MV-4-11 (cell line): ENCODE measurements at regions not wholly inside any gene's neighbourhood (a gene's known extent, or its start where the extent isn't known, plus 50 kb on each side); places are given as distances from the start of the nearest gene placed in this dataset.

Experiments used
- DNase-seq: peaks from one replicate; lab custom pipeline; 2025; lab: John Stamatoyannopoulos, UW

DNA sequence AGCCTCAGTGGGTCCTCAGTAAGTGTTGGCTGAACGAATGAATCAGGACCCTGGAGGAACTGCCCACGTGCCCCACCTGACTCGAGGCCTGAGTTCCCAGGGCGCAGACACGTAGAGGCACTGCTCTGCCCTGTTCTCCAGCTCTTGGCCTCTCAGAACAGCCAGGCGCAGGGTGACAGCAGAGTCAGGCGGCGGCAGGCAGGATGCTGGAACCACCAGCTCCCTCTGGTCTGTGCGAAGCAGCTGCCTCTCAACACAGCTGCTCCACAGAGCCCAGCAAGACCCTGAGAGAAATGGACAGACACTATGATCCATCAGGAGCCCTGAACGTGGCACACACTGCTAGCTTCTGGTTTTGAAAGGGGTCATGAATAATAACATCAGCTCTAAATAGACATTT lies 53.1 kb upstream of the BCO1 start:
- DNase-seq = no peak

- peak; percentile 84 for DNase-seq
These were observed 57.3 kb upstream of the BCO1 start for GRCh38 chr16:81181013-81181720.

DNA sequence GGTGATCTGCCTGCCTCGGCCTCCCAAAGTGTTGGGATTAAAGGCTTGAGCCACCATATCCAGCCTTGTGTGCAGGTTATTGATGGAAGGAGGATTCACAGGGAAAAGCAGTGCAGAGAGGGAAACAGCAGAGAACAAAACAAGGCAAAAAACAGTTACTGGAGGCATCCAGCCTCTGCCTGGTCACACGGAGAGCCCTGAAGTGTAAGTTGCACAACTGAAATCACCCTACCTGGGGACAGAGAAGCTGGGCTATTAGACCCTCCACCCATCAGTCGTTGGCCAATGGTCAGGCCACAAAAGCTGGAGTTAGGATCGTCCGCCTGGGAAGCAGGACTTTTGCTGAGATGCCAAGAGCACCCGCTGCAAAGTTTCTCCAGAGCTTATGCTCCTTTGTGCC lies 57.9 kb upstream of the BCO1 start:
- DNase-seq = no peak

DNA sequence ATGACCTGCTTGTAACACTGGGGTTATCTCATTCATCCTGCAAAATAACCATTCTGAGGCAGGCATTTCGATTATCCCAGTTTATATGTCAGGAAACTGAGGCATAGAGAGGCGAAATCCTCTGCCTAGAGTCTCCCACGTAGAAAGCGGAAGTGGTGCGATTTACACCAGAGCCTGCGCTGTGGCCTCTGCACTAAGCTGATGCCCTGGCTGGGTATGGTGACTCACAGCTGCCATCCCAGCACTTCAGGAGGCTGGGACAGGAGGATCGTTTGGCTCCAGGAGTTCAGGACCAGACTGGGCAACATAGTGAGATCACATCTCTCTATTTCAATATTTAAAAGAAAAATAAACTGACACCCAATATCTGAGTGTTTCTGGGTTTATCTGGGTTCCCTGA lies 59.3 kb upstream of the BCO1 start:
- DNase-seq = peak; percentile 66

GRCh38 chr16:81175325-81175891 lies 63.1 kb upstream of the BCO1 start:
- DNase-seq = no peak

DNA sequence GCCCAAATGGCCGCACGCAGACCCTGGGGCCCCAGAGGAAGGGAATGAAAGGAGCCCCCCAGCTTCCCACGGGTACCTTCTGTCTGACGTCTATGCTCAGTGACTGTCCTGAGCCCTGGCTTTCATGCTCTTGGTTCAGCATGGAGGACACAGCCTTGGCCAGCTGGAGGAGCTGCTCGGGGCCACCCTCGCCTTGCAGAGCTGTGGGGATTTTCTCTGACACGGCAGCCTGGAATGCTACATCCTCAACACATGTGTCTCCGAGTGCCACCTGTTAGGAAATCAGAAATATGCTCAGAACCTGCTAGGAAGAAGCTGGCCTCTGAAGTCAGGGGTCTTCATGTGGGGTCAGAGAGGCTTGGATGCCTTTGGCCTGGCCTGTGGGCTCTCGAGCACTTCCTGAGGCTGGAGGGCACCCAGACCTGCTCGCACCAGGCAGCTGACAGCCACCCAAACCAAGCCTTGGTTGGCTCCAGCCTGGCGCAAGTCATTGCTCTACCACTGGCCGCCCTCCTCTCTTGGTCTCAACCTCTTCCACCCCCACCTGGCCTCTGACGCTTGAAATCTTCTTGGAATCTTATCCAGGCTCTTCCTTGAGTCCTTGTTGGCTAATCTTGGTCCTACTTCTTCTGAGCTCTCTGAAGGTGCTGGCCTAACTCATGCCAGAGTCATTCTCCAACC lies 63.7 kb upstream of the BCO1 start:
- no peak for DNase-seq

DNA sequence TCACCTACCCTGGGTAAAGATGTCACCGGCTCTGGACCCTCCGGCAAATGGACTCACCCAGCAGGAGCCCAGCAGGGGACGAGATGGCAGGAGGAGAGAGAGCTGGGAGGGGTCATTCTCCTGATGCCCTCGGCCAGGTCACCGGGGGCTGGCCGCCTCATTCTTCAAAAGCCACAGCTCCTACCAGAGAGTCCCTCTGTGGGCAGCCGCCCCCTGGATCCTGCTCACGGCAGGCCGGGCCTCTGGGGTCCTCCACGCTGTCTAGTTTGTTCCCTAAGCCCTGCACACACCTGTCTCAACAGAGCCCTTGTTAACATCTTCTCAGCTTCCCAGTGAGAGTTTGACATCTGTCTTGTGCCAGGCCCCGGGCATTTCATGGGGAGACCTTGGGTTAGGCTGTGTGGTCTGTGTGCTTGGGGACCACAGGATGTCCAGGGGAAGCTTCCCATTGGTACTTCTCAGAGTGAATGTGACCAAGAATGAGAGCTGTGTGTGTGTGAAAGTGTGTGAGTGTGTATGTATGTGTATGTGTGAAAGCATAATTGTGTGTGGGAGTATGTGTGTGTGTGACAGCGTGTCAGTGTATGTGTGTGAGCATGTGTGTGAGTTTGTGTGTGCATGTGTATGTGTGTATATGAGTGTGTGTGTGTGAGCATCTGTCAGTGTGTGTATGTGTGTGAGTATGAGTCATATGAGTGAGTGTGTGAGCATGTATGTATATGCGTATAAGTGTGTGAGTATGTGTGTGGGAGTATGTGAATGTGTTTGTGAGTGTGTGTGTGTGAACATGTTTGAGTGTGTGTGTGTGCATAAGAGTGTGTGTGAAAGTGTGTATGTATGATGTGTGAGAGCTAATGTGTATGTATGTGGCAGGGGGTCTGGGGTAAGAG lies 65.5 kb upstream of the BCO1 start:
- no peak for DNase-seq

DNA sequence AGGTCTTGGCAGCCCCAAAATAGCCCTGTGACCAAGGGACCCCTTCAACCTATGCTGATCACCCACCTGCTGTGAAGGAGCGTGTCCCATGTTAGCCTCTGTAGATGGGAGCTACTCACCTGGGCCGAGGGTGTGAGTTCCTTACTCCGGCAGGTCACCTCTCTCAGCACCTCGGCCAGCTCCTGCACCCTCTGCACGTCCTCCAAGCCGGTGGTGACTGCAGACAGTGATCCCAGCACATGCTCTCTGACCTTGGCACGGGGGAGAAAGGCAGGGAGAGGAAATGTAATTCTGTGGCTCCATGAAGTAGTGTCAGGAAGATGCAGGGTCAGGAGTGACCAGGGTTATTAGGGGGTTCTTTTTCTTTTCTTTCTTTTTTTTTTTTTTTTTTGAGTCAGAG lies 67.7 kb upstream of the BCO1 start:
- DNase-seq = no peak

- DNase-seq = no peak
These were observed 70.1 kb upstream of the BCO1 start for GRCh38 chr16:81168406-81168805.

DNA sequence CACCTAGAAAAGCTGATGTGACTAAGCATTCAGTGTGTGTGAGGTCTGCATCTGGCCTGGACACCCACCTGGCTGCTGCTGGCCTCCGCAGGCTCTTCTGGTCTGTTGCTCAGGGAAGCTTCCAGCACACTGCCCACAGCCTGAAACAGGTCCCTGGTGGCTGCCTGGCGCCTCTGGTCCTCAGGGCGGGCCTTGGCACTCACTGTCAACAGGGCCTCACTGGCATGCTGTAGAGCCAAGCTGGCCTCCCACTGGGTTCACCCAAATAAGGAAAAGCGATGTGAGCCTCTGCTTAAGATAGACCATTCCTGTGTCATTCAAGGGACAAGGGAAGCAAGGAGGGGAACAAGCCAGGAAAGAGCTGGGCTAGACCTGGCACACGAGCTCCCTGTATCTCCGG lies 70.6 kb upstream of the BCO1 start:
- DNase-seq = no peak

DNA sequence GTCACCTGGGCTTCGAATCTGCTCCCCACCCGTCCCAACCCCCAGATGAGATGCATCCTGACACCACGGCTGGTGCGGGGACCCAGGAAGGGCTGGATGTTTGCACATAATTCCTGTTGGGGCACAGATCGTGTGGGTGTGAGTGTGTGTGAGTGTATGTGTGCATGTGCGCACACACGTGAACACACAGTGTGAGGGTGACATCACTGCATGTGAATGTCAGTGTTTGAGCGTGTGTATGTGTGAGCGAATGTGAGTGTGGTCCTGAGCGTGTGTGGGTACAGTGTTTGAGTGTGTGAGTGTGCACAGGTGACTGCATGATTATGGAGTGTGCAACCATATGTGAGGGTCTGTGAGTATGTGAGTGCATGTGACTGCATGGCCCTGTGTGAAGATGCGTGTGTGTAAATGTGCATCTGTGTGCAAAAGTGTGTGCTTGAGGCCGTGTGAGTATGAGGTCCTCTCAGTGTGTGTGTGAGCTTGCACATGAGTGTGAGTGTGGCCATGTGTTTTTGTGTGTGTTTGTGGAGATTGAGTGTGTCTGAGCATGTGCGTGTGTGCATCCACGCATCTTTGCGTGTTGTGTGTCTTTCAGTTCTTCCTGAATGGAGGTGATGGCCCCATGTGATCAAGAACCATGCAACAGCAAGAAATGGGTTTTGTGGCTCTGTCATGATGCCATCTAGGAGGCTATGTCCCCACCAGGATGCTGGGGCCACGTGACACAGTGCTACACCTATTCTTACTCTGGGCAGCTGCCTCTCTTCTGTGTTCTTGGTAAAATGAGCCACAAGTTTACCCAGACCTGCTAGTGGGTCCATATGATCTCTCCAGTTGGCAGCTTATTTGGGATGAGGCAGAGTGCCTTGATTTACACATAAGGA lies 70.5 kb upstream of the GCSH start:
- DNase-seq = no peak

DNA sequence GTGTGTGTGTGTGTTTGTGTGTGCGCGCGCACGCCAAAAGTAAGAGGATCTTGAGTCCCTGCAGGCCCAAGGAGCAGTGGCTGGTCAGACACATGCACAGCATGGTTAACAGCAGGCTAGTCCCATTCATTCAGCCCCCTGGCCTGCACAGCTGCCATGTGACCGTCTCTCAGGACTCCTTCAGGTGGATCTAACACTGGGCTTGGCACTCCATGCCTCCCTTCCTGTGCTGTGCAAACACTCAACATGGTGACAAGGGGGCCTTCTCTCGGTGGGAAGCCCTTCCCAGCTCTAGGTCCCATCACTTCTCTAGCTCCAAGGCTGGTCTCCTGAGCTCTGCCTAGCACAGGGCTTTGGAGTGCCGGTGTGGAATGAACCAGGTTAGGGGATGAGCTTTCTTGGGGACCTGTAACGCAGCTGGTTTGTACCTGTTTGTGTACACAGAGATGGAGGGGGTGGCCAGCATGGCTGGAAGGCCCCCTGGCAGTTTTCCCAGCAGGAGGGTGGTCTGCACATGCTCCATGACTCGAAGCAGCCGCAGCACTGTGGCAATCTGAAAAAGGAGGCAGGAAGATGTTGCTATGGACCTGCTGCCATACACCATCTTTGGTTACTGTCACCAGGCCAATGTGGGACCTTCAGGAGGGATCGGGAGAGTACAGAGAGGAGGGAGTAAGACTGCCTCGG lies 69.4 kb upstream of the GCSH start:
- no peak for DNase-seq

DNA sequence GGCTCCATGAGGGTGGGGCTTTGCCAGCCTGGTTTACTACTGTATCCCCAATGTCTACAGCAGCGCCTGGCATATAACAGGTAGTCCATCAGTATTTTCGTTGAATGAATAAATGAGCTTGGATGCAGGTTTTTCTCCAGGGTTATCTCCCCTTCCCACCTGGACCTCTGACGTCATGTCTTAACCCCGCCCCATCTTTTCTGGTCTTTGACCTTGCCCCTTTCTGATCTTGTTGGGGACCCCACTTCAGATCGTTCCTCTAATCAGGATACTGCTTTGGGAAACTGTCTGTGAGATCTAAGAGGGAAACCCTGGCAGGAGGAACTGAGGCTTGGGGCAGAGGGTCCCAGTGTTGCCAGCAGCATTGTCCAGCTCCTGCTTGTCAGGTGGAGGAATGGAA lies 68.8 kb upstream of the GCSH start:
- DNase-seq = no peak

GRCh38 chr16:81164481-81164880 lies 68.3 kb upstream of the GCSH start:
- DNase-seq = no peak

DNA sequence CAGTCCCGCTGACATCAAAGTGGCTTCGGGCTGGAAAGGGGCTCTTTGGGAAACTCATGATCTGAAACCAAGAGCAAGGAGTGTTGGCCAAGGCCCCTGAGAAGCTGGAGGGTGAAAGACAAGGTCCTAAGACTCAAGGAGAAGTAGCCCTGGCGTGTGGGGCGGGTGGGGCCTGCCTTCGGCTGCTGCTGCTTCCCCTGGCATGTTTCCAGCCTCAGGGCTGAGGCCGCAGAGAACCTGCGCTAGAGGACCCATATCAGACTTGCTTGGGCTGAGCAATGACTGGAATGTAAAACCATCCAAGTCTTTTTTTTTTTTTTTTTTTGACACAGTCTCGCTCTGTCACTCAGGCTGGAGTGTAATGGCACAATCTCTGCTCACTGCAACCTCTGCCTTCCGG lies 67.5 kb upstream of the GCSH start:
- no peak for DNase-seq

- no peak for DNase-seq
These were observed 62.8 kb upstream of the GCSH start for GRCh38 chr16:81158964-81159363.

GRCh38 chr16:81155769-81156168 lies 59.6 kb upstream of the GCSH start:
- DNase-seq = no peak

GRCh38 chr16:81151648-81152310 lies 55.6 kb upstream of the GCSH start:
- no peak for DNase-seq

DNA sequence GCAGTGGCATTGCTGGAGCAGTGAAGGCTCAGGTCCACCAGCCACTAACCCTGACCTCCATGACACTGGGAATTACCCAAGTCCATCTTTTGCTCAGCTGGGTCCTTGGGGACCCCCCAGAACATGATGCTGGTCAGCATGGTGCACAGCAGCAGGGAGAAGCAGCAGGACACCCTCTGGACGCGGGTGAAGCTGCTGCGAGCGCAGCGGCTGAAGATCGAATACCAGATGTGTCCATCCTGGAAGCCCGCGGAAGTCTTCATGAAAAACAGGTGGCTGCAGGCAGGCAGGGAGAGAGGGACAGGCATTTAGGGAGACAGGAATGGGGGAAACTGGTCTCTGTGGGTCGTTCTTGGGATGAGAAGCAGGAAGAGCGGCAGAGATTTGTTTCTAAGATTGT lies 53.4 kb upstream of the GCSH start:
- no peak for DNase-seq

DNA sequence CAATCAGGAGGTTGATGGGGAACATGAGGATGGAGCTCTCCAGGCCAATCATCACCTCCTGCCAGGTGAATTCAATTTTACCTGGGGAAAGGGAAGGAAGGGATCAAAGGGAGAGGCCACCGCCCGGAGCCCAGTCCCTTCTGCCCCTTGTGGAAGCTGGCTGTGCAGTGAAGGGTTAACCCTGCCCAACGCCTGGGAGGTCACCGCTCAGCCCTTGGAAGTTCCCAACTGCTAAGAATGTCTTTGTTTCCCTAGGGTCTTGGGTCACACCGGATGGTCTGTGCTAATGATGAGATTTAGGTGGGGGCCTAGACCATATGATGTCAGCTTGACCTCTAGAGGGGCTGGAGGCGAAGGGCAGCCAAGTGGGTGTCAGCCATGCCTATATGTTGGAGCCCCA lies 52.1 kb upstream of the GCSH start:
- DNase-seq = no peak
